PFSK-1 (cell line): ENCODE measurements at regions not wholly inside any gene's neighbourhood (a gene's known extent, or its start where the extent isn't known, plus 50 kb on each side); places are given as distances from the start of the nearest gene placed in this dataset.

Experiments used
- FOXP2 ChIP-seq: optimal IDR thresholded peaks from 2 replicates; pipeline ENCODE3; 2011; ENCODE audit warnings: borderline replicate concordance, control low read depth, inconsistent platforms; ENCODE audit not compliant: insufficient read depth; ENCODE audit errors: extremely low read length, extremely low read depth
- POLR2AphosphoS5 ChIP-seq: IDR thresholded peaks from 2 replicates; pipeline ENCODE4 v1.6.1; 2012; ENCODE audit warnings: low read depth, mild to moderate bottlenecking, control low read depth, low read length, moderate library complexity
- SIN3A ChIP-seq: IDR thresholded peaks from 2 replicates; pipeline ENCODE4 v1.6.1; 2012; ENCODE audit warnings: mild to moderate bottlenecking, low read length, moderate library complexity, borderline replicate concordance; ENCODE audit not compliant: insufficient read depth
- TAF1 ChIP-seq: IDR thresholded peaks from 2 replicates; pipeline ENCODE4 v1.6.1; 2012; ENCODE audit warnings: low read length, control low read depth, borderline replicate concordance; ENCODE audit not compliant: insufficient read depth
- TF ChIP-seq, protein P1 (sequence below), 2 experiments: IDR thresholded peaks; 2 replicates each; pipeline versions ENCODE4 v1.6.1 to v1.8.0; 2011 to 2012; ENCODE audit warnings: low read depth in 2 of 2, low read length in 2 of 2, control low read depth in 1 of 2, inconsistent platforms in 1 of 2, mild to moderate bottlenecking in 1 of 2, moderate library complexity in 1 of 2; ENCODE audit not compliant: insufficient read depth in 1 of 2

DNA sequence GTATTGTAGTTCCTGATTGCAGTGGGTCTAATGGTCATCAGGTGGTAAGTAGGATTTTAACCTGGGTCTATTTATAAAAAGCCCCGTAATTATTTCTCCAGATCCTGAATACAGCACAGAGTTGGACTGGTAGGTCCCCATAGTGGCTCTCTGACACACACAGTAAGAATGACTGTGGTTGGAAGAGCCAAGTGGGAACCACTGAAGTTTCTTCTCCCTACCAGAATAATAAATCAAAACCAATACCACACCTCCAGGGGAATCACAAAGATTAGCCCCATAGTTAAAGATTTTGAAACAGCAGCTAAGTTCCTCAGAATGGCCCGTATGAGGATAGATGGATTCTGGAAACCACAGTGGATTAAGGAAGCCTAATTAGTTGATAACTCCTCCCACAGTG lies 68.4 kb upstream of the ZFR start:
- TF ChIP-seq POLR2AphosphoS5 (no peak), SIN3A (no peak), TAF1 (no peak), FOXP2 (no peak)
- TF ChIP-seq, protein P1, sequence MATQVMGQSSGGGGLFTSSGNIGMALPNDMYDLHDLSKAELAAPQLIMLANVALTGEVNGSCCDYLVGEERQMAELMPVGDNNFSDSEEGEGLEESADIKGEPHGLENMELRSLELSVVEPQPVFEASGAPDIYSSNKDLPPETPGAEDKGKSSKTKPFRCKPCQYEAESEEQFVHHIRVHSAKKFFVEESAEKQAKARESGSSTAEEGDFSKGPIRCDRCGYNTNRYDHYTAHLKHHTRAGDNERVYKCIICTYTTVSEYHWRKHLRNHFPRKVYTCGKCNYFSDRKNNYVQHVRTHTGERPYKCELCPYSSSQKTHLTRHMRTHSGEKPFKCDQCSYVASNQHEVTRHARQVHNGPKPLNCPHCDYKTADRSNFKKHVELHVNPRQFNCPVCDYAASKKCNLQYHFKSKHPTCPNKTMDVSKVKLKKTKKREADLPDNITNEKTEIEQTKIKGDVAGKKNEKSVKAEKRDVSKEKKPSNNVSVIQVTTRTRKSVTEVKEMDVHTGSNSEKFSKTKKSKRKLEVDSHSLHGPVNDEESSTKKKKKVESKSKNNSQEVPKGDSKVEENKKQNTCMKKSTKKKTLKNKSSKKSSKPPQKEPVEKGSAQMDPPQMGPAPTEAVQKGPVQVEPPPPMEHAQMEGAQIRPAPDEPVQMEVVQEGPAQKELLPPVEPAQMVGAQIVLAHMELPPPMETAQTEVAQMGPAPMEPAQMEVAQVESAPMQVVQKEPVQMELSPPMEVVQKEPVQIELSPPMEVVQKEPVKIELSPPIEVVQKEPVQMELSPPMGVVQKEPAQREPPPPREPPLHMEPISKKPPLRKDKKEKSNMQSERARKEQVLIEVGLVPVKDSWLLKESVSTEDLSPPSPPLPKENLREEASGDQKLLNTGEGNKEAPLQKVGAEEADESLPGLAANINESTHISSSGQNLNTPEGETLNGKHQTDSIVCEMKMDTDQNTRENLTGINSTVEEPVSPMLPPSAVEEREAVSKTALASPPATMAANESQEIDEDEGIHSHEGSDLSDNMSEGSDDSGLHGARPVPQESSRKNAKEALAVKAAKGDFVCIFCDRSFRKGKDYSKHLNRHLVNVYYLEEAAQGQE (IDR thresholded peaks at IDR 0.05; ENCODE audit: insufficient read depth in 1 of 2, low read depth in 2 of 2, low read length in 2 of 2): no peak

DNA sequence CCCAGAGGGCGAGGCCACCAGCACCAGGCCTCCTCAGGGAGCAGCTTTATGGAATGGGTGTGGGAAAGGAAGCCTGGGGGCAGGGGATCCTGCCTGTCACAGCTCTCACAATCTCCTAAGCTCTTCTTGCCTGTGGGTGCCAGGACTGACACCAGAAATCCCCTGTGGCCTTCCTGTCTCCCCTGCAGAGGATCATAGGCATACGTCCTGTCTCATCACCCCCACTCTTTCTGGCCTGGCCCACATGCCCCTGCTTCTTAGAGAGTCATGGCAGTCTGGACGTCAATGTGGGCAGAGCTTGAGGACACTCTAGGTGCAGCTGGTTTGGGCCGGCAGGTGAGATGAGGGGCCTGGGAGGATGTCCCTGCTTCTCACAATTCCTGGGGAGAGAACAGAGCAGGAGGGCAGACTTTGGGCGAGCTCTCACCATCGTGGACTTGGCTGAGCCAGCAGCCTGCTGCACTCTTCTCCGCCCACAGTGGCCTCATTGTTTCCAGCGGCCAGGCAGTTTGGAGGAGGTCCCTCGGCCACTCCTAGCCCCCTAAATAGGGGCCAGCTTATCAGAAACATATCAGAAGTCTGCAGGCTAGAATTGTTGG lies 67.3 kb upstream of the ZFR start:
- TF ChIP-seq SIN3A (no peak), FOXP2 (no peak), POLR2AphosphoS5 (no peak)
- TF ChIP-seq, protein P1 (IDR thresholded peaks at IDR 0.05; ENCODE audit: insufficient read depth in 1 of 2, low read depth in 2 of 2, low read length in 2 of 2): no peak

DNA sequence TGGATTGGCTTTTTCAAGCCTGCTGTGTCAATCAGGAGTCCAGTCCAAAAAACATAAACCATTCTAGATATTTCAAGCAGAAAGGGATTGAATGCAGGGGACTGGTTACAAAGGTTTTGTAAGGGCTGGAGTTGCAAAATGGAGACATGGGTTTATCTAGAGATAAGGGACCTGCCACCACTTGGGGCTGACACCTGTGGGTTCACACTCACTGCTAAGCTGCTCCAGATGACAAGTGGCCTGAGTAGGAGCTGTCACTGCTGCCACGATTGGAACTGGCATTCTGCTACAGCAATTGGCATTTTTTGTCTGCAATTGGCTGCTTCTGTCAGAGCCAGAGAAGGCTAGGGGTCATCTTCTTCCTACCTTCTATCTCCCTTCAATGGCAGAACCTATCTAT lies 66.3 kb upstream of the ZFR start:
- TF ChIP-seq SIN3A (no peak), POLR2AphosphoS5 (no peak), TAF1 (no peak), FOXP2 (no peak)
- TF ChIP-seq, protein P1 (IDR thresholded peaks at IDR 0.05; ENCODE audit: insufficient read depth in 1 of 2, low read depth in 2 of 2, low read length in 2 of 2): no peak

DNA sequence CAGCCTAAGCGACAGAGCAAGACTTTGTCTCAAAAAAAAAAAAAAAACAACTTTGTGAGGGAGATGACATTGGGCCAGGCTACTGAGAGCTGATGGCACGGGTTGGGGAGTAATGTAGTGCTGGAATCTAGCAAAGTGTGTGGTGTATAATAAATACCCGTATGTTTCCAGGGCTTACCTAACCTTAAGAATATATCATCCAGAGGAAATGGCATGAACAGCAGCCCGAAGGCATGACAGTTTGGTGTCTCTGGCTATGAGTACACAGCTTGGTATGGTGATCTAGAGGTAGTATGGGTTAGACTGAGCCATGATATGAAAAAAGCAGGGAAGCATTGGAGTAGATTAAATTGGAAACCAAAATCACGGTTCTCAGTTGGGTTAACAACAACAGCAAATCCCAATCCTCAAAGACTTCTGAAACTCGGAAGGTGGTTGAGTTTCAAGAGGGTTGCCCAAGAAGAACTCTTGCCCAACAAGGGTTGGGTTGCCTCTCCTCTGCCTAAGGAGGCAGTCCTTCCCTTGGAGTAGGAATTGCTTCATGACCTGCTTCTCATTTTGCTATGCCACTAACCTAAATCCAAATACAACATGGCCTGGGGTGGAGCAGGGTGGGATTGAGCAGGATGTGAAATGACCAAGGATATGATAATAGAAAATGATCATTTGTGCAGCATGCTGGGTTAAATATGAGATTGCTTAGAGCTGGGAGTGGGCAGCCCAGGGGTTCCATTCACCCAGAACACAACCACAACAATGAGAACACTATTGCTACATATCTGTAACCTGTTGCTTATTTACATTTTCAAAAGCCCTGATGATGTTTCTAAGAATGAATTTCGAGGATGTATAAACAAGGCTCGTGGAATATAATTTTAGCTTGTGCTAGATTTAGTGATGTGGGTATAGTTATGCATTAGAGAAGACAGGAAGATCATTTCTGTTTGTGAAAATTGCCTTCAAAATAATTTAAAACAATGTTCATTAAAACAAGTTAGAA lies 64.6 kb upstream of the ZFR start:
- TF ChIP-seq POLR2AphosphoS5 (no peak), SIN3A (no peak), TAF1 (no peak), FOXP2 (no peak)
- TF ChIP-seq, protein P1 (IDR thresholded peaks at IDR 0.05; ENCODE audit: insufficient read depth in 1 of 2, low read depth in 2 of 2, low read length in 2 of 2): no peak
